Activated naive CD4-positive, alpha-beta T cell treated with anti-CD3 and anti-CD28 coated beads, Interleukin-2, amount 50 U/mL, for 72 hours (primary cell): ENCODE measurements at regions not wholly inside any gene's neighbourhood (a gene's known extent, or its start where the extent isn't known, plus 50 kb on each side); places are given as distances from the start of the nearest gene placed in this dataset.
"Not testable (repeated sequence)": the region's sequence is repeated elsewhere in the genome, so short reads cannot be mapped to it uniquely, and the experiment has no call there.

ENCODE experiments used
- ATAC-seq, 2 donors: fragments of 150-1000 bp; cut with Tn5 transposase; 2 replicates each; pipeline ENCODE4 v1.10.0; 2021; ENCODE audit warnings: mild to moderate bottlenecking in 2 of 2, moderate library complexity in 2 of 2
- DNase-seq, 2 donors: peaks; one replicate each; pipeline ENCODE4 v3.0.0; 2021 to 2022; ENCODE audit warnings: low spot score in 2 of 2
- H3K27ac Mint-ChIP-seq, 2 donors: one replicate each; pipeline ENCODE4 v1.8.0; 2022; ENCODE audit warnings: mild to moderate bottlenecking in 2 of 2, mixed read lengths in 2 of 2
- H3K36me3 Mint-ChIP-seq, 2 donors: one replicate each; pipeline ENCODE4 v1.8.0; 2022; ENCODE audit warnings: mixed read lengths in 2 of 2
- H3K9me3 Mint-ChIP-seq, 2 donors: one replicate each; pipeline ENCODE4 v1.8.0; 2022; ENCODE audit warnings: mixed read lengths in 2 of 2

- Mint-ChIP-seq H3K27ac (no peak overlapping the region), H3K9me3 (peaks cover 0 to 4% of the 10 kb centered on the region in 2 donors), H3K36me3 (no peaks in the 10 kb centered on the region)
- DNase-seq (no peak), ATAC-seq (no peak)
Measured at GRCh38 chr2:166764702-166765101, 123.6 kb upstream of the XIRP2 start.

- no peak overlapping the region for H3K27ac Mint-ChIP-seq
- H3K9me3 Mint-ChIP-seq, result peaks cover 0 to 4% of the 10 kb centered on the region in 2 donors
- H3K36me3 Mint-ChIP-seq, result no peaks in the 10 kb centered on the region
- DNase-seq (no peak), ATAC-seq (no peak)
Measured at GRCh38 chr2:166764216-166764615, 124.1 kb upstream of the XIRP2 start.

GRCh38 chr2:166762746-166763145 lies 125.5 kb upstream of the XIRP2 start:
- H3K27ac Mint-ChIP-seq, result no peak overlapping the region
- ATAC-seq, result no peak
- no peaks in the 10 kb centered on the region for H3K9me3 Mint-ChIP-seq
- DNase-seq, result no peak
- H3K36me3 Mint-ChIP-seq, result no peaks in the 10 kb centered on the region

- no peaks in the 10 kb centered on the region for H3K36me3 Mint-ChIP-seq
- DNase-seq (no peak), ATAC-seq (no peak)
- no peaks in the 10 kb centered on the region for H3K9me3 Mint-ChIP-seq
- no peak overlapping the region for H3K27ac Mint-ChIP-seq
Measured at GRCh38 chr2:166758956-166759355, 129.3 kb upstream of the XIRP2 start.

- Mint-ChIP-seq H3K36me3 (peaks cover 5 to 7% of the 10 kb centered on the region in 2 donors), H3K27ac (no peak overlapping the region), H3K9me3 (peaks cover 4 to 5% of the 10 kb centered on the region in 2 donors)
- no peak for DNase-seq
- ATAC-seq, result no peak
Measured at GRCh38 chr2:166750624-166751023, 137.7 kb upstream of the XIRP2 start.

- peaks cover 30 to 58% of the 10 kb centered on the region in 2 donors for H3K36me3 Mint-ChIP-seq
- not testable (repeated sequence) for ATAC-seq
- H3K9me3 Mint-ChIP-seq, result peaks cover 31 to 37% of the 10 kb centered on the region in 2 donors
Measured at GRCh38 chr2:166744117-166744516, 144.2 kb upstream of the XIRP2 start.

GRCh38 chr2:166743482-166743881 lies 144.8 kb upstream of the XIRP2 start:
- H3K9me3 Mint-ChIP-seq, result peaks cover 31 to 37% of the 10 kb centered on the region in 2 donors
- not testable (repeated sequence) for DNase-seq, ATAC-seq, H3K27ac Mint-ChIP-seq
- H3K36me3 Mint-ChIP-seq, result peaks cover 30 to 58% of the 10 kb centered on the region in 2 donors

More at GRCh38 chr2:166744117-166744516, 144.2 kb upstream of the XIRP2 start:
- DNase-seq, H3K27ac Mint-ChIP-seq: not testable (repeated sequence)

GRCh38 chr2:166727095-166727494 lies 161.2 kb upstream of the XIRP2 start:
- no peak for DNase-seq
- H3K9me3 Mint-ChIP-seq, result peaks cover 16 to 17% of the 10 kb centered on the region in 2 donors
- no peak for ATAC-seq
- peaks cover 0 to 6% of the 10 kb centered on the region in 2 donors for H3K36me3 Mint-ChIP-seq
- no peak overlapping the region for H3K27ac Mint-ChIP-seq

GRCh38 chr2:166725927-166726924 lies 162.1 kb upstream of the XIRP2 start:
- peaks cover 0 to 6% of the 10 kb centered on the region in 2 donors for H3K36me3 Mint-ChIP-seq
- no peak overlapping the region for H3K27ac Mint-ChIP-seq
- DNase-seq (no peak), ATAC-seq (no peak)
- peaks cover 15 to 20% of the 10 kb centered on the region in 2 donors for H3K9me3 Mint-ChIP-seq

- no peak for ATAC-seq
Measured at GRCh38 chr2:166716968-166717367, 171.3 kb upstream of the XIRP2 start.

GRCh38 chr2:166700079-166700478 lies 188.2 kb upstream of the XIRP2 start:
- H3K9me3 Mint-ChIP-seq, result no peaks in the 10 kb centered on the region
- ATAC-seq (no peak), DNase-seq (no peak)
- H3K36me3 Mint-ChIP-seq, result no peaks in the 10 kb centered on the region
- H3K27ac Mint-ChIP-seq, result no peak overlapping the region

More at GRCh38 chr2:166716968-166717367, 171.3 kb upstream of the XIRP2 start:
- Mint-ChIP-seq H3K36me3 (no peaks in the 10 kb centered on the region), H3K9me3 (peaks cover 1 to 5% of the 10 kb centered on the region in 2 donors), H3K27ac (no peak overlapping the region)
- no peak for DNase-seq

- Mint-ChIP-seq H3K36me3 (no peaks in the 10 kb centered on the region), H3K9me3 (peaks cover 0 to 8% of the 10 kb centered on the region in 2 donors), H3K27ac (no peak overlapping the region)
- no peak for ATAC-seq
- DNase-seq, result no peak
Measured at GRCh38 chr2:166695154-166695553, 193.1 kb upstream of the XIRP2 start.

GRCh38 chr2:166686057-166686456 lies 192.0 kb upstream of the SCN7A start:
- not testable (repeated sequence) for DNase-seq, H3K27ac Mint-ChIP-seq, ATAC-seq
- Mint-ChIP-seq H3K36me3 (peaks cover 6 to 15% of the 10 kb centered on the region in 2 donors), H3K9me3 (peaks cover 6 to 25% of the 10 kb centered on the region in 2 donors)

- no peak for ATAC-seq
- Mint-ChIP-seq H3K36me3 (no peaks in the 10 kb centered on the region), H3K27ac (no peak overlapping the region), H3K9me3 (peaks cover 0 to 4% of the 10 kb centered on the region in 2 donors)
- DNase-seq, result no peak
Measured at GRCh38 chr2:166677996-166678395, 183.9 kb upstream of the SCN7A start.

GRCh38 chr2:166676716-166677115 lies 182.7 kb upstream of the SCN7A start:
- Mint-ChIP-seq H3K36me3 (no peaks in the 10 kb centered on the region), H3K9me3 (peaks cover 0 to 4% of the 10 kb centered on the region in 2 donors), H3K27ac (no peak overlapping the region)
- DNase-seq (no peak), ATAC-seq (no peak)

- Mint-ChIP-seq H3K36me3 (no peaks in the 10 kb centered on the region), H3K9me3 (peaks cover 0 to 4% of the 10 kb centered on the region in 2 donors), H3K27ac (no peak overlapping the region)
- ATAC-seq, result no peak
- DNase-seq, result no peak
Measured at GRCh38 chr2:166675553-166675952, 181.5 kb upstream of the SCN7A start.

GRCh38 chr2:166673986-166674385 lies 179.9 kb upstream of the SCN7A start:
- Mint-ChIP-seq H3K9me3 (no peaks in the 10 kb centered on the region), H3K36me3 (no peaks in the 10 kb centered on the region), H3K27ac (no peak overlapping the region)
- DNase-seq (no peak), ATAC-seq (no peak)
